Vagina (tissue), 2 donors: ENCODE measurements at regions not wholly inside any gene's neighbourhood (a gene's known extent, or its start where the extent isn't known, plus 50 kb on each side); places are given as distances from the start of the nearest gene placed in this dataset.

ENCODE experiments used
- POLR2A ChIP-seq, 2 donors: fragments of 450-650 bp; IDR thresholded peaks; one replicate each; pipeline ENCODE4 v1.6.1; 2017; ENCODE audit warnings: antibody characterized with exemption in 2 of 2, mild to moderate bottlenecking in 2 of 2, moderate library complexity in 2 of 2
- POLR2AphosphoS5 ChIP-seq, 2 donors: sonication (generic); formaldehyde crosslinking; IDR thresholded peaks; one replicate each; pipeline ENCODE4 v1.9.0; 2017; ENCODE audit warnings: antibody characterized with exemption in 2 of 2, mild to moderate bottlenecking in 2 of 2, low read depth in 1 of 2; ENCODE audit not compliant: insufficient read depth in 1 of 2
- TF ChIP-seq, protein P1 (sequence below), 3 experiments: fragments of 450-650 bp in 2 of 3; fragments of 200-600 bp in 1 of 3; sonication (generic) in 1 of 3; IDR thresholded peaks; one replicate each; pipeline ENCODE4 v1.5.1; 2017 to 2019; ENCODE audit warnings: antibody characterized with exemption in 3 of 3, mild to moderate bottlenecking in 2 of 3, moderate library complexity in 2 of 3

DNA sequence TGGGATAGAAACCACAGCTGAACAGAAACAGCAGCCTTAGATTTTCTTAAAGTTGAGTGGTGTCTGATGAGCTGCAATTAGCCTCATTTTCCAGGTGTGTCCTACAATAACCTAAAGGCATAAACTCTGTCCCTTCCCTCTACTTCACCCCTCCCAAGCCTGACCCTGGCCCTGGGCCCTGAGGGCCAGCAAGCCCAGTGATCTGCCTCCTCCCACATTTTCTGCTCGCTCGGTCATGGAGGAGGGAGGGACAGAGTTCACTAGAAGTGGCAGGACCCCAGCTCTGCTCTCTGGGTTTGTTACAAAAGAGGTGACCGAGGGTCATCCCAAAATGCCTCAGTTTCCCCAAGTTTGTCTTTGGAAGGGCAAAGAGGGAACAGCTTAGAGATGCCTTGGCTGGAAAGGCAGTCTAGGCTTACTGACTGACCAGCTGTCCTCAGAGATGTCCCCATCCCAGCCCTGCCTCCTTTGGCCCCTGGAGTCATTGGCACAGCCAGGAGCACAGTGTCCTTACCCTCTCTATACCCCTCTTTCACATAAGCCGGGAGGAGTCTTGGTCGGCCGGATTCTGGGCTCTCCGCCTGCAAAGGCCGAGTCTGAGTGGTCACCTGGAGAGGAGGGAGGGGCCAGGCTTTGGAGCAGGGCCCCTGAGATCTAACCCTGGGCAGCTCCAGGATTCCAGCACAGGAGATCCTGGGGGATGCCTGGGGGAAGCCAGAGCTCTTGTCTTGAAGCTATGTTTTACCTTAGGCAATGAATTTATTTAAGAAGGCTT, 172.7 kb downstream of the PTPRU start:
- TF ChIP-seq, protein P1, sequence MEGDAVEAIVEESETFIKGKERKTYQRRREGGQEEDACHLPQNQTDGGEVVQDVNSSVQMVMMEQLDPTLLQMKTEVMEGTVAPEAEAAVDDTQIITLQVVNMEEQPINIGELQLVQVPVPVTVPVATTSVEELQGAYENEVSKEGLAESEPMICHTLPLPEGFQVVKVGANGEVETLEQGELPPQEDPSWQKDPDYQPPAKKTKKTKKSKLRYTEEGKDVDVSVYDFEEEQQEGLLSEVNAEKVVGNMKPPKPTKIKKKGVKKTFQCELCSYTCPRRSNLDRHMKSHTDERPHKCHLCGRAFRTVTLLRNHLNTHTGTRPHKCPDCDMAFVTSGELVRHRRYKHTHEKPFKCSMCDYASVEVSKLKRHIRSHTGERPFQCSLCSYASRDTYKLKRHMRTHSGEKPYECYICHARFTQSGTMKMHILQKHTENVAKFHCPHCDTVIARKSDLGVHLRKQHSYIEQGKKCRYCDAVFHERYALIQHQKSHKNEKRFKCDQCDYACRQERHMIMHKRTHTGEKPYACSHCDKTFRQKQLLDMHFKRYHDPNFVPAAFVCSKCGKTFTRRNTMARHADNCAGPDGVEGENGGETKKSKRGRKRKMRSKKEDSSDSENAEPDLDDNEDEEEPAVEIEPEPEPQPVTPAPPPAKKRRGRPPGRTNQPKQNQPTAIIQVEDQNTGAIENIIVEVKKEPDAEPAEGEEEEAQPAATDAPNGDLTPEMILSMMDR (IDR thresholded peaks at IDR 0.05) = no peak
- TF ChIP-seq POLR2AphosphoS5 (IDR thresholded peaks at IDR 0.05; ENCODE audit: insufficient read depth in 1 of 2, low read depth in 1 of 2) (no peak), POLR2A (IDR thresholded peaks at IDR 0.05) (no peak)
